Heart left ventricle (tissue), 16 donors: ENCODE measurements at regions not wholly inside any gene's neighbourhood (a gene's known extent, or its start where the extent isn't known, plus 50 kb on each side); places are given as distances from the start of the nearest gene placed in this dataset.

Experiments
- ATAC-seq, 4 donors: fragments of 200-7000 bp; cut with Tn5 transposase; one replicate each; pipeline ENCODE4 v1.9.1; 2020 to 2022; ENCODE audit warnings: moderate library complexity in 4 of 4, mild to moderate bottlenecking in 3 of 4, moderate number of reproducible peaks in 1 of 4
- DNase-seq, 5 donors: peaks; one replicate each; pipeline ENCODE4 v3.0.0-alpha.2; 2020
- H3K27ac ChIP-seq, 12 donors: fragments of 200-600 bp; sonication (generic) in 4 of 12; one replicate each; pipeline versions ENCODE4 v1.5.0 to v1.8.0; 2016 to 2022; ENCODE audit warnings: mild to moderate bottlenecking in 2 of 12
- H3K27me3 ChIP-seq, 9 donors: fragments of 200-600 bp; sonication (generic) in 2 of 9; one replicate each; pipeline versions ENCODE4 v1.5.1 to v1.8.0; 2016 to 2022; ENCODE audit warnings: mild to moderate bottlenecking in 3 of 9
- H3K36me3 ChIP-seq, 9 donors: fragments of 200-600 bp; sonication (generic) in 2 of 9; one replicate each; pipeline versions ENCODE4 v1.5.0 to v1.8.0; 2018 to 2022; ENCODE audit warnings: mild to moderate bottlenecking in 2 of 9
- H3K4me1 ChIP-seq, 12 donors: fragments of 200-600 bp; sonication (generic) in 4 of 12; one replicate each; pipeline versions ENCODE4 v1.5.0 to v1.8.0; 2016 to 2022; ENCODE audit warnings: mild to moderate bottlenecking in 3 of 12
- H3K4me3 ChIP-seq, 12 donors: fragments of 200-600 bp; sonication (generic) in 4 of 12; one replicate each; pipeline versions ENCODE4 v1.5.0 to v1.8.0; 2017 to 2022; ENCODE audit warnings: mild to moderate bottlenecking in 9 of 12, moderate library complexity in 4 of 12
- H3K9me3 ChIP-seq, 12 donors: fragments of 200-600 bp; sonication (generic) in 4 of 12; one replicate each; pipeline versions ENCODE4 v1.5.0 to v1.8.0; 2016 to 2022; ENCODE audit warnings: mild to moderate bottlenecking in 1 of 12
- POLR2A ChIP-seq, 2 donors: fragments of 450-650 bp; IDR thresholded peaks; one replicate each; pipeline ENCODE4 v1.6.1; 2017; ENCODE audit warnings: antibody characterized with exemption in 2 of 2, mild to moderate bottlenecking in 2 of 2, moderate library complexity in 2 of 2
- WGBS, 4 donors: extraction: QIAGEN DNeasy Blood & Tissue Kit in 2 of 4; methylation state at CpG; one replicate each; pipeline versions ENCODE4 v1.1.5 to v1.1.7; 2013 to 2018; 5-methylcytosine and 5-hydroxymethylcytosine counted together
- intact Hi-C, 10 donors: fragments of 100-400 bp; cut with DNase I; formaldehyde crosslinking; loops; one replicate each; pipeline versions ENCODE4 v1.11.1 to v1.14.2; 2022
- TF ChIP-seq, protein P1 (sequence below), 12 donors: fragments of 200-600 bp; sonication (generic) in 4 of 12; IDR thresholded peaks; one replicate each; pipeline versions ENCODE4 v1.5.0 to v1.8.0; 2018 to 2022; ENCODE audit warnings: antibody characterized with exemption in 12 of 12, mild to moderate bottlenecking in 5 of 12
- donor health status: ischemic (EF 13 %, LVEDD 7.1; RV severe dilation, severe dysfunction).
- donor health status: healthy with polysubstance abuse.
- donor health status: DM: no; HTN: yes; CAD: no.
- donor health status: DM: no; HTN: no; CAD: no.
- donor health status: ischemic (EF 25% LVEDD 6.9; RV normal size, moderate dysfunction).
- donor health status: ischemic (EF 25% LVEDD 5.7; RV mildly dilated, moderate dysfunction).
- donor health status: healthy.
- donor health status: DM: yes; HTN: yes; CAD: no.
- donor health status: ischemic (EF 35%, LVEDD 5.7; RV mildly dilated, moderate dysfunction).
- donor health status: nonischemic (EF 11% LVEDD 7.7; RV severe dilation, severe dysfunction).
- donor health status: DM: yes; HTN: yes; CAD: no.
- donor health status: PGD.
- donor health status: ischemic (EF 29% LVEDD 5.4; RV normal size, mild dysfunction).
- donor health status: nonischemic (EF 23%, LVEDD 6.1; RV moderate dilation, normal function).

DNA sequence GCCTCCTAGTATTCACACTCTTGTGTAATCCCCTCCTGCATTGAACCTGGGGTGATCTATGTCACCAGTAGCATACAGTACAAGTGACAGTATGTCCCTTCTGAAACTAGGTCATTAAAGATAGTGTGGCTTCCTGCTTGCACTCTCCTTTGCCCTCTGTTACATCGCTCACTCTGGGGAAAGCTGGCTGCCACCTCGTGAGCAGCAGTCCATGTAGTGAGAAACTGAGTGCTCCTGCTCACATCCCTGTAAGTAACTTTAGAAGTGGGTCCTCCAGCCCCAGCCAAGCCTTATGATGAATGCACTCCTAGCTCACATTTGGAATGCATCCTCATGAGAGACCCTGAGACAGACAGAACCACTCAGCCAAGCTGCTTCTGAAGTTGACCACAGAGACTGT, 89.8 kb upstream of the TNIP3 start:
- no peak for DNase-seq
- intact Hi-C loops, result loop anchor here (2.0 to 10.0 kb wide), 9 partner anchors 59 to 1182 kb away; no protein-coding TSS in a partner anchor
- H3K27me3 ChIP-seq, result no peaks in the 10 kb centered on the region
- peaks cover 0 to 15% (median 0%) of the 10 kb centered on the region in 12 donors for H3K4me1 ChIP-seq
- H3K36me3 ChIP-seq, result no peaks in the 10 kb centered on the region
- ATAC-seq, result peak in 2 of 4 donors; percentile 34 to 47
- H3K9me3 ChIP-seq, result no peaks in the 10 kb centered on the region
- 69 to 93% (median 83%) methylated on average over 2 of the region's 2 CpGs for WGBS, 4 donors
- TF ChIP-seq POLR2A (IDR thresholded peaks at IDR 0.05), result no peak
- TF ChIP-seq, protein P1, sequence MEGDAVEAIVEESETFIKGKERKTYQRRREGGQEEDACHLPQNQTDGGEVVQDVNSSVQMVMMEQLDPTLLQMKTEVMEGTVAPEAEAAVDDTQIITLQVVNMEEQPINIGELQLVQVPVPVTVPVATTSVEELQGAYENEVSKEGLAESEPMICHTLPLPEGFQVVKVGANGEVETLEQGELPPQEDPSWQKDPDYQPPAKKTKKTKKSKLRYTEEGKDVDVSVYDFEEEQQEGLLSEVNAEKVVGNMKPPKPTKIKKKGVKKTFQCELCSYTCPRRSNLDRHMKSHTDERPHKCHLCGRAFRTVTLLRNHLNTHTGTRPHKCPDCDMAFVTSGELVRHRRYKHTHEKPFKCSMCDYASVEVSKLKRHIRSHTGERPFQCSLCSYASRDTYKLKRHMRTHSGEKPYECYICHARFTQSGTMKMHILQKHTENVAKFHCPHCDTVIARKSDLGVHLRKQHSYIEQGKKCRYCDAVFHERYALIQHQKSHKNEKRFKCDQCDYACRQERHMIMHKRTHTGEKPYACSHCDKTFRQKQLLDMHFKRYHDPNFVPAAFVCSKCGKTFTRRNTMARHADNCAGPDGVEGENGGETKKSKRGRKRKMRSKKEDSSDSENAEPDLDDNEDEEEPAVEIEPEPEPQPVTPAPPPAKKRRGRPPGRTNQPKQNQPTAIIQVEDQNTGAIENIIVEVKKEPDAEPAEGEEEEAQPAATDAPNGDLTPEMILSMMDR (IDR thresholded peaks at IDR 0.05), result no peak
- no peak overlapping the region for H3K4me3 ChIP-seq
- peak overlapping the region in 2 of 12 donors; percentile 7 to 33 for H3K27ac ChIP-seq

DNA sequence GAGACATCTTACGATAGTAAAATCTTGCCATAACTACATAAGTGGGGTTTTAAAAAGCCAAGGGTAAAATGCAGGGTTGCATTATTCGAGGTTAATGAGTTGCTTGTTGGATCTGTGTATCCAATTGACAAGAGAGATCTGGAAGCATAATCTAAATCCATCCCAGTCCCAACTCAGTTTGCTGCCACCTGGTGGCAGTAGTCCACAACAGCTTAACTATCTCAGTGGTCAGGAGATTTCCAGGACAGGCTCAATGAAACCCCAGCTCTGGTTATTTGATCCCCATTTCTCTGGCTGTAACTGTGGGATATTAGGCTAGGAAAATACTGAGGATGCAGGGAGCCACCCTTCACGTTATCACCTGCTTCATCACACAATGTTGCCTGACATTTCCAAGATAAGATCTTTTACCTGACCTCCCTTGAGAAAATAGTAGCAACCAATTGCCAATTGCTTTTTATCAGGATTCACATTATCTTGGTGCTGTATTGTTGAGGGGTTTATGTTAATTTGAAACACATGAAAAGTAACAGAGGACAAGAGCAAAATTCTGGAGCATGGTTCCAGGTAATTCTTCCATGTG, 88.2 kb upstream of the TNIP3 start:
- WGBS, 4 donors, result 13 to 20% (median 17%) methylated on average over 3 of the region's 3 CpGs
- H3K27ac ChIP-seq, result no peak overlapping the region
- no peaks in the 10 kb centered on the region for H3K9me3 ChIP-seq
- no peaks in the 10 kb centered on the region for H3K36me3 ChIP-seq
- ATAC-seq (peak in 3 of 4 donors; percentile 62 to 79 (median 78)), DNase-seq (peak in 4 of 5 donors; percentile 32 to 71 (median 44))
- intact Hi-C loops, result loop anchor here (1.0 to 10.0 kb wide), 10 partner anchors 58 to 1180 kb away; no protein-coding TSS in a partner anchor
- TF ChIP-seq, protein P1 (IDR thresholded peaks at IDR 0.05), result peak; percentile 63 to 85 (median 80)
- no peak for TF ChIP-seq POLR2A (IDR thresholded peaks at IDR 0.05)
- peaks cover 0 to 15% (median 0%) of the 10 kb centered on the region in 12 donors for H3K4me1 ChIP-seq
- H3K4me3 ChIP-seq, result no peak overlapping the region
- H3K27me3 ChIP-seq, result no peaks in the 10 kb centered on the region

DNA sequence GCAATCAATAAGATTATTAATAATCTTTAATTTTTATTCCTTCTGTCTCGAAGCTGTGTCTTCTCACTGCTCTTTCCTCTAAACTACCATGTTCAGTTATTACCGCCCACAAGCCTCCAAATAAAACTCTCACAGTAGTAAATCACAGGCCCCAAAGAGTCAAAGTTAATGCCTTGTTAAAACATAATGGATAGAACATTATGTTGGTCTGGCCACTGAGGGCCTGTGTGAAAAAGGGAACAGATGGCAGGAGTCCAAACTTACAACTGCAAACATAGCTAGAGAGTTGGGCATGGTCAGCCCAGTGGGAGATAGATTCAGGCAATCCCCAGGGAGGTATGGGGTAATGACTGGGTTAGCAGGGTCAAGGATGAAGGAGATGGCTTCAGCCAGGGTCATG, 84.6 kb upstream of the TNIP3 start:
- 91 to 98% (median 95%) methylated on average over 2 of the region's 2 CpGs for WGBS, 4 donors
- Histone ChIP-seq H3K27me3 (no peaks in the 10 kb centered on the region), H3K9me3 (no peaks in the 10 kb centered on the region), H3K27ac (no peak overlapping the region), H3K4me1 (no peaks in the 10 kb centered on the region), H3K36me3 (no peaks in the 10 kb centered on the region), H3K4me3 (no peak overlapping the region)
- DNase-seq, result no peak
- no peak for TF ChIP-seq POLR2A (IDR thresholded peaks at IDR 0.05)
- TF ChIP-seq, protein P1 (IDR thresholded peaks at IDR 0.05), result no peak
- no peak for ATAC-seq
- intact Hi-C loops, result no loop called here

DNA sequence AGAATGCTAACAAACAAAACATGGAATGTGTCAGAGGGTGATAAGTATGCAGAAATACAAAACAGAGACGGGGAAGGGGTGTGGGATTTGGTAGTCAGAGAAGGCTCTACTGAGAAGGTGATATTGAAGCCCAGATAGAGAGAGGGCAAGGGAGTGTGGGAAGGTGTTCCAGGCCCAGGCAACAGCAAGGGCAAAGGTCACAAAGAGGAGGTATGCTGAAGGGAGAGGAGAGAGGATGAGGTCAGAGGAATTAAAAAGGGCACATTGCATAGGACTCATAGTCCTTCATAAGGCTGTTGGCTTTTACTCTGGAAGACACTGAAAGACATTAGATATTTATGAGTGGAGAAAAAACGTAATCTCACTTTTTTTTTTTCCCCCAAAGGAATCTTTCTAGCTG, 82.6 kb upstream of the TNIP3 start:
- WGBS, 4 donors, result 59 to 69% (median 66%) methylated on average over 2 of the region's 2 CpGs
- Histone ChIP-seq H3K36me3 (no peaks in the 10 kb centered on the region), H3K27ac (no peak overlapping the region), H3K9me3 (no peaks in the 10 kb centered on the region), H3K27me3 (no peaks in the 10 kb centered on the region), H3K4me3 (no peak overlapping the region), H3K4me1 (no peaks in the 10 kb centered on the region)
- intact Hi-C loops, result no loop called here
- TF ChIP-seq POLR2A (IDR thresholded peaks at IDR 0.05), result no peak
- TF ChIP-seq, protein P1 (IDR thresholded peaks at IDR 0.05), result no peak
- ATAC-seq (no peak), DNase-seq (no peak)
